NCI-H128 (cell line): ENCODE measurements at regions not wholly inside any gene's neighbourhood (a gene's known extent, or its start where the extent isn't known, plus 50 kb on each side); places are given as distances from the start of the nearest gene placed in this dataset.
"Not testable (repeated sequence)": the region's sequence is repeated elsewhere in the genome, so short reads cannot be mapped to it uniquely, and the experiment has no call there.

ENCODE experiments used
- DNase-seq: peaks from one replicate; lab custom pipeline; 2025; ENCODE audit not compliant: unreplicated experiment; lab: John Stamatoyannopoulos, UW

GRCh38 chr4:3634894-3635820, 102.9 kb upstream of the LRPAP1 start:
- no peak for DNase-seq

- DNase-seq: no peak
Observed at GRCh38 chr4:3634281-3634857, 102.1 kb upstream of the LRPAP1 start.

GRCh38 chr4:3633277-3633676, 101.1 kb upstream of the LRPAP1 start:
- DNase-seq: not testable (repeated sequence)

GRCh38 chr4:3632794-3633193, 100.6 kb upstream of the LRPAP1 start:
- DNase-seq: not testable (repeated sequence)

- DNase-seq: not testable (repeated sequence)
Observed at GRCh38 chr4:3631544-3632266, 99.5 kb upstream of the LRPAP1 start.

GRCh38 chr4:3630598-3631543, 98.6 kb upstream of the LRPAP1 start:
- DNase-seq: no peak

- no peak for DNase-seq
Observed at GRCh38 chr4:3630136-3630597, 97.9 kb upstream of the LRPAP1 start.

- no peak for DNase-seq
Observed at GRCh38 chr4:3629665-3630064, 97.4 kb upstream of the LRPAP1 start.

- not testable (repeated sequence) for DNase-seq
Observed at GRCh38 chr4:3629176-3629575, 97.0 kb upstream of the LRPAP1 start.

GRCh38 chr4:3628868-3629175, 96.6 kb upstream of the LRPAP1 start:
- no peak for DNase-seq

GRCh38 chr4:3627967-3628867, 96.0 kb upstream of the LRPAP1 start:
- not testable (repeated sequence) for DNase-seq

- DNase-seq: not testable (repeated sequence)
Observed at GRCh38 chr4:3627456-3627855, 95.2 kb upstream of the LRPAP1 start.

GRCh38 chr4:3626131-3626884, 94.1 kb upstream of the LRPAP1 start:
- DNase-seq: not testable (repeated sequence)

- not testable (repeated sequence) for DNase-seq
Observed at GRCh38 chr4:3625286-3625875, 93.2 kb upstream of the LRPAP1 start.

GRCh38 chr4:3623809-3624329, 91.6 kb upstream of the LRPAP1 start:
- not testable (repeated sequence) for DNase-seq

GRCh38 chr4:3623106-3623505, 90.9 kb upstream of the LRPAP1 start:
- DNase-seq: no peak

GRCh38 chr4:3620365-3620764, 88.1 kb upstream of the LRPAP1 start:
- not testable (repeated sequence) for DNase-seq

- not testable (repeated sequence) for DNase-seq
Observed at GRCh38 chr4:3619698-3620097, 87.5 kb upstream of the LRPAP1 start.
